ENCODE measurements at regions not wholly inside any gene's neighbourhood (a gene's known extent, or its start where the extent isn't known, plus 50 kb on each side); places are given as distances from the start of the nearest gene placed in this dataset.

DNA sequence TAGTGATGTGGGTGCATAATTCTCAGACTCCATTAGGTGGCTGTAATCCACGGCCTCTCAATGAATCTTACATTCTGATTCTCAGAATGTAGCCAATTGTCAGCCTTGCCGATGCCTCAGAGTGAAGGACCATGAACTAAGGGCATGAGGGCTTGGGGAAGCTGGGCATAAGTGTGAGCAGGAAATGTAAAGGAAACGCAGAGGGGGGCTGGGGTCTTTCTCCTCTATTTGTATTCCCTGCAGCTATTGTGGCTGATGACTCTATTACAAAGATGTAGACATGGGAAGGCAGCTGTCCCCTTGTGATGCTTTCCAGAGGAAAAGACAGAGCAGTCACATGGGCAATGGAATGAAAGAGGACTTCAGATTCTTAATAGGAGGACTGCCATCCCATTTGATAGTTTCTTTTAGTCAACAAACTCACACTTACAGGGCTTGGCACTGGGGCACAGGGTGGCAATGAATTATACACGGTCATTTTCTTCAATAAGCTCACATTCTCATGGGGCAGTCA lies 353.2 kb upstream of the PKDCC start:
- TF ChIP-seq EZH2 (optimal IDR thresholded peaks at IDR 0.05; ENCODE audit: low read depth, low read length) (no peak), EZH2phosphoT487 (IDR thresholded peaks at IDR 0.05; ENCODE audit: low read length) (no peak)
- TF ChIP-seq, protein P1, sequence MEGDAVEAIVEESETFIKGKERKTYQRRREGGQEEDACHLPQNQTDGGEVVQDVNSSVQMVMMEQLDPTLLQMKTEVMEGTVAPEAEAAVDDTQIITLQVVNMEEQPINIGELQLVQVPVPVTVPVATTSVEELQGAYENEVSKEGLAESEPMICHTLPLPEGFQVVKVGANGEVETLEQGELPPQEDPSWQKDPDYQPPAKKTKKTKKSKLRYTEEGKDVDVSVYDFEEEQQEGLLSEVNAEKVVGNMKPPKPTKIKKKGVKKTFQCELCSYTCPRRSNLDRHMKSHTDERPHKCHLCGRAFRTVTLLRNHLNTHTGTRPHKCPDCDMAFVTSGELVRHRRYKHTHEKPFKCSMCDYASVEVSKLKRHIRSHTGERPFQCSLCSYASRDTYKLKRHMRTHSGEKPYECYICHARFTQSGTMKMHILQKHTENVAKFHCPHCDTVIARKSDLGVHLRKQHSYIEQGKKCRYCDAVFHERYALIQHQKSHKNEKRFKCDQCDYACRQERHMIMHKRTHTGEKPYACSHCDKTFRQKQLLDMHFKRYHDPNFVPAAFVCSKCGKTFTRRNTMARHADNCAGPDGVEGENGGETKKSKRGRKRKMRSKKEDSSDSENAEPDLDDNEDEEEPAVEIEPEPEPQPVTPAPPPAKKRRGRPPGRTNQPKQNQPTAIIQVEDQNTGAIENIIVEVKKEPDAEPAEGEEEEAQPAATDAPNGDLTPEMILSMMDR (IDR thresholded peaks at IDR 0.05; ENCODE audit: low read length): no peak

All from MM.1S (cell line).